Hypothalamus (tissue), 51 donors: ENCODE measurements at regions not wholly inside any gene's neighbourhood (a gene's known extent, or its start where the extent isn't known, plus 50 kb on each side); places are given as distances from the start of the nearest gene placed in this dataset.

ENCODE experiments used
- DNase-seq, 51 donors: peaks; one replicate each; lab custom pipeline; 2025; lab: John Stamatoyannopoulos, UW

DNA sequence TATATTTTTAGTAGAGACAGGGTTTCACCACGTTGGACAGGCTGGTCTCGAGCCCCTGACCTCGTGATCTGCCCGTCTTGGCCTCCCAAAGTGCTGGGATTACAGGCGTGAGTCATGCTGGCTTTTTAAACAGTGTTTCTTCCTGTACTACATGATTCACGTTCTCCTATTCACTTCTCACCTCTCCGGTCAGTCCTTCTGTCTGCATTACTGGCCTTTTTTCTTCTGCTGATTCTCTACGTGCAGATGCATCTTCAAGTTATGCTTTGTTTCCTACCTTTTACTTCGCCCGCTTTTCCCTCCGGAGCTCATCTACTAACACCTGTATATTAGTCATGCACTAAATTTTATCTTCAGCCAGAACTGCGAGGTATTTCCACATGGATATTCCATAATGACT is 296.2 kb upstream of the FLRT2 start:
- no peak for DNase-seq

DNA sequence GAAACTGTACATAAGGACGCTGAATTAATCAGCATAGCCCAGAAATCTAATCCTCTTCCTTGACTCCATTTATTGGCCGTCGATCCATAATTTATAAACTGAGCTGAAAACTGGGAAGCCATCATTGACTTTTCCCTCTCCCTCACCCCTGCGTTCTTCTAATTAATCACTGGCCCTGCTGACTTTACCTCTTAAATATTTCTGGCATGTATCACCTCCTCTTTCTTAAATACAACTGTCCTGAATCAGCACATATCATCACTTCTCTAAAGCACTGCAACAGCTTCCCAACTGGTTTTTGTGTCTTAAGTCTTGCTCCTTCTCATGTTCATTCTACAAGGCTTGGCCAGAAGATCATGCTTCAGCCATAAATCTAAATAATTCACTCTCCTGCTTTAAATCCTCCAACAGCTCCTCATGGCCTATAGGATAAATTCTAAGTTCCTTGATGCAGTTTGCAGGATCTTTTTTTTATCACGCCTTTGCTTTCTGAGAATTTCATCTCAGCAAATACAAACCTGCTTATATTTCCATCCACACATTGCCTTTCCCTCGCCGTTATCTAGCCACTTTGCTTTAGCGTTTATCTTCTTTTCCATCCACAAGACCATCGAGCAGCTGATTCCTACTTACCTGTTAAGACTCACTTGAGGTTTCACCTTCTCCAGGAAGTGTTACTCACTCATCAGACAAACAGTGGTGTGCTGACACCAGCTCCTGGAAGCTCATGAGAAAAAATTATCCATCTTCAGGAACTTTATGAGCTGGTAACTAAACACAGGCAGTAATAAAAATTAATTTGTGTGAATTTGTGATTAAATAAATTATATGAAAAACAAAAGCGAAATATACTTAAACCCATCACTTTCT is 295.6 kb upstream of the FLRT2 start:
- DNase-seq, result no peak

DNA sequence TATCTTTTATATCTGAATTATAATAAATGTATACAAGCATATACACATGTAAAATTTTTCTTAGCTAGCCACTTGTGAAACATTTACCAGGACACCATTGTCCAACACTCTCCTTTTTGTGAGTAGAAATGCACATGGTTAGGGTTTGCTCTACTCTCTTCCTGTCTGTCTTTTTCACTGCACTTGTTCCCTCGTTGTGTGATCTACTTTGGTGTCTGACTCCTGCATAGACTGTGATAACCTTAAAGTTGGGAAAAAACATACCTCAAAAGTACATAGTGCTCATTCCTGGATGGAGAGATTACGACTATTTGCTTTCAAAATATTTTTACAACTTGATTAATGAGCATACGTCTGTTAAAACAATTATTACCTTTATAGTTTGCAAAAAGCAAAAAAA is 294.1 kb upstream of the FLRT2 start:
- no peak for DNase-seq

DNA sequence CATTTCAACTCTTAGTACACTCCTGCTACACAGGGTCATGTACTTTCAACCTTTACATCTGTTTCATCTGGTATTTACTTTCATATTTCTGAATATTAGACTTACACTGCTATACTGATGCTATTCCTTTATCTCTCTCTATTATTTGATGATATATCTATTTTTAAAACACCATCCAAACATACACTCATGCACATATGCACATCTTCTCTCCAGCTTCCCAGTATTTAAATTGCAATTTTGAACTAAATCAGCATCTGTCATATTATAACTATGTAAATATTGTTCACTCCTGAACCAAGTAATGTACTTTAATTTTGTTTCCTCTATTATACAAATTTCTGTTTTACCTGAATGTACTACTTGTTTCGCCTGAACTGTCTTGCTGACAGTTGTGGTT is 293.6 kb upstream of the FLRT2 start:
- no peak for DNase-seq

DNA sequence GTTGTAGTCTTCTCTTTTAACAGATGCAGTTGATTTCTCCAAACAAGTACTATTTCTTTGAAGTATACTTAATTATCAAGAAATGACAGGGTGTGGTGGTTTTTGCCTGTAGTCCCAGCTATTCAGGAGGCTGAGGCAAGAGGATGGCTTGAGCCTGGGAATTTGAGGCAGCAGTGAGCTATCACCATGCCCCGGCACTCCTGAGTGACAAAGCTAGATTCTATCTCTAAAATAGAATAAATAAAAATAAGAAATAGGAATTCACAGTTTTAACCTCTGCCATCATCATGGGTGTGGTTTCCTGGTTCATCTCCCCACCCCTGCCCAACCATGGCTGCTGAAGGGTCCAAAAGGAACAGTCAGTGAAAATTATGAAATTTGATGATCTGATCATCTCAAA is 290.2 kb upstream of the FLRT2 start:
- no peak for DNase-seq

DNA sequence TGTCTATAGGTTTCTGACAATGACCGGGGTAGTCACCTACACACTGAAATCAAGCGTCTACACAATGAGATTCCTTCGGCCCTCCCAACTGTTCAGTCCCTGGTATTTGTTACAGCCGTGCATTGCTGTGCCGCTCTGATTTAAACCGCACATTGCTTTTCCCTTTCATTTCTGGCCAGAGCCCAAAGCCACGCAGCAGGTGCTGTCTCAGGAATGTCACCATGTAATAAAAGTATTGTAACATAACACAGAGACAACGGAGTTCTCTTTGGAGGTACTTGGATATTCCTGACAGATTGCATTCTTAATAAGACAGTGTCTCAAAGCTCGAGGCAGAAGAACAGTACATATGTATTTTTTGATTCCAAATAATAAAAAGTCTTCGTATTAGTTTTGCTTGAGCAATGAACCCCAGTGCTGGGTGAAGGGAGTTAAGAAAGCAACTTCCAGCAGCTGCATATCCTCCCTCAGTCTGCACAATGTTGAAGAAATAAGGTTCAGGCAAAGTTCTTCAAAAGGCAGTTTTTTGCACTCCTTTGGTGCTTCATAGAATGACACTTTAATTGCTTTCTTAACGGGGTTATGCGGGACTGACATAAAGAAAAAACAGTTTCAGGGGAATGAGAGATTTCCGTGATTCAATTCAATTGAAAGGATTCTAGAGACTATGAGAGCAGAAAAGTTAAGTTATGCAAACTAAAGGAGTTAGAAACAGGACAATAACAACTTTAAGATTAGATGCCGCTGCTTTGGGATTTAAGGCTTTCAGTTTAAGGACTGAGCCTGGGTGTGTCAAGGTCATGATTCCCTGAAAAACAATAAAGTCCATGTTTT is 288.7 kb upstream of the FLRT2 start:
- DNase-seq, result no peak

DNA sequence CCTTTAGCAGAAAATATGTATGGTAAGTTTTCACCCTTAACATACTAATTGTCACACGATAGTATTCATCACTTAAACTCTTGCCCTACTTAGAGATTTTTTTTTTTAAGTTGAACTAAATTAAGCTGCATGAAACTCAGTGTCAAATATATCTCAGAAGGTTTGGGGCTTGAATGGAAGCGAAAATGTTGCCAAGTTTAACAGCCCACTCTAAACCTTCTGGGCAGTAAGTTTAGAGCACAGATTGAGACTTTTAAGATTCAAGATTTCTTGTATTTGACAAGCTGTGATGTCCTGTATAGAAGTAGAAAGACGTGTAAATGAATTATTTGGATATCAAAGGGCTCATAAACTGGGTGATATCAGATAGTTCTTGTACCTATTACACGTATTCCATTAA is 287.3 kb upstream of the FLRT2 start:
- no peak for DNase-seq

DNA sequence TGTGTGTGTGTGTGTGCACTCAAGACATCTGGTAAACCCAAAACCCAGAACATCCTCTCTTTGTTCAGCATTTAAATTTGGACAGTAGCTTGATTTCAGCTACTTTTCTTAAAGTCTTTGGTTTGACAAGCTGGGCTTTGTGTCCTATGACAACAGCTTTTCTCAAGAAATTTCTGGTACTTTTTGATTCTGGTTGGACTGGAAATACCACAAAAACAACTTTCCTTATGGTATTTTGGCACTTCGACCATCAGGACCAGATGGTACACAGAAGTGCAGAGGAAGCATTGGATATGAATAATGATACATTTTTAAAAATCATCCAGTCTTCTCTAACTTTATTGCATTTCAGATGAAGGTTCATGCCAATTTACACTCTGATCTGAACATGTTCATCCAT is 286.6 kb upstream of the FLRT2 start:
- DNase-seq, result no peak

DNA sequence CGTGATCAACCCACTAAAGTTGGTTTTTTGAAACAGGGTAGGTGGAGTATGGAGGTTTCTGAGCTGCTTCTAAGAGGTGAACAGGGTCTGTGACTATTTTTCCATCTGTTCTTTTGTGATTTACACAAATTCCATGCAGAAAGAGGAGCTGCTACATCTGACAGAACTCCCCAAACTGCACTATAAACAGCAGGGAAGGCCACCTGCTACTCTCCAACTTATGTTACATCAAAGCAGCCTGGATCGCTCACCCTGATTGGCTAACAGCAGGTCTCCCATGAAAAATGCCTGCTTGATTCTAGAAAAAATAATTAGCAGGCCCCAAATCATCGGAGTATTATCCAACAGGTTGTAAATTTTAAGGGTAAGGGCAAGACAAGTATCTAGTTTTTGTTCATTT is 282.9 kb upstream of the FLRT2 start:
- no peak for DNase-seq

DNA sequence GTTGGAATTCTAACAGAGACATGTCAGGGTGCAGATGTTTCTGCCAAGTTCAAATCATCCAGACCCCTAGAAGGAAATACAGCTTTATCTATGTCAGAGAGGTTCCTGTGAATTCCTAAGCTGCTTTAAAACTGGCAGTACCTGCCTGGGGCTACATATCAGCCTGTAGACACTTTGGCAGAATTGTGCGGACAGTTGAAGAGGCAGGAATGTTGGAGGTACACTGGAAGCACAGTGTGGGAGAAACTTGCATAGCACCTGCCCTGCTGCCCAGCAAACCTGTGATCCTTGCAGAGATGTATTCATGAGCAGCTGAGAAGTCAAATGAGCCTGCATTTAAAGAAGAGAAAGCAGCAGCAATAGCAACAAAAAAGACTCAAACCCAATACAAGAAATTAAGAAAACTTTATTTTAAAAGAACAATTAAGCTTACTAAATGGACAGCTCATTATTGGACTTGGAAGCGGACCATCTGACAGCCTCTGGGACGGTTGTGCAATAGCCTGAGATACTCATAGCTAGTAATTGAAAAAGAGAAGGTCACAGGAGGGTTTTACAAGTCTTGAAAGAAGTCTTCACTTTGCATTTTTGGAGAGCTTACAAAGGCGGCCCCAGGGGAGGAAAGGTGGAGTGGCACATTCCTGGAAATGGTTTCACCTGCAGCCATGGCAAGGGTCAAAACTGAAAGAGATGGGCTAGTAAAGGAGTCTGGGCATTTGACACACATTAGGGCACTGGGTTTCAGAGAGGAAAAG is 280.9 kb upstream of the FLRT2 start:
- no peak for DNase-seq

DNA sequence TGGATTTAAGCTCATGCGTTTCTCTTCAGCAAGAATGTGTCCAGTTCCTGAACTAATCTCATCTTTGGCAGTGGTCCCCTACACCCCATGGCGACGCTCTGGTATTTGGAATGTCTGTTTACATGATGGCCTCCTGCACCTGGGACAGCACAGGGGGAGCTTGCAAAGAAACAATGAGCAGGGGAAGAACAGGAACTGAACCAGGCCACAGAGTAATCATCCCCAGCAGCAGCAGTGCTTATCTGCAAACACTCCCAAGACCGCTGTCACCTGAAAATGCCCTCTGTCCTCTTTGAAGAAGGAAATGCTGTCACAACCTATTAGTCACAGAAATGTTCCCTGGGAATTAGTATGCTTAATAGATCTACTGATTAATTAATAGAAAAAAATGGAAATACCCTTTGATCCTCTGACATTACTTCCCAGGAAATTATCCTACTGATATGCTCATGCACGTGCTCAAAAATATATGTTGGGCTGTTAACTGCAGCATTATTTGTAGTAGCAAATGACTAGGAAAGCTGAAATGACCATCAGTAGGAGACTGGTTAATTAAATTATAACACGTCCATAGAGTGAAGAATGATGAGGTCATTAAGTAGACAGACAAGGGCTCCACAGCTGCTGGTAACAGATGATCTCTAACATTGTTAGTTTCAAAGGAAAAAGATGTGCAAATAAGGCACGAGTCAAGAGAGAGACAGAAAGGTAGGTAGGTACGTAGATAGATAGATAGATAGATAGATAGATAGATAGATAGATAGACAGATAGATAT is 279.3 kb upstream of the FLRT2 start:
- no peak for DNase-seq

DNA sequence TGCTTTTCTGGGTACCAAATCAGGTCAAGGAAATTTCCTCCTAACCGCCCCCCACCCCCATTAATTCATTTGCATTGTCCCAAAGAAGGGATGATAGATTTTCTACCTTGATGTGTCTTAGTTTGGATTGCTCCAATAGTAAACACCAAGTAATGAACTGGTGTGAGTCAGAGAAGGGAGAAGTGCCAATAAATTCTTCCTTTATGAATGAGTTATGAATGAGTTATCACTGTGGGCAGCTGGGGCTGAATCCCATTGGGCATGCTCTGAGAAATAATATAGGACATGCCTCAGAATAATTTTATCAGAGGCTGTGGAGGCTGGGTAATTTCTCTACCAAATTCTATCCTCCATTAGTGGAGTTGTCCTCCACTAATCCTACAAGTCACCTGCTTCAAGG is 277.9 kb upstream of the FLRT2 start:
- DNase-seq, result no peak

DNA sequence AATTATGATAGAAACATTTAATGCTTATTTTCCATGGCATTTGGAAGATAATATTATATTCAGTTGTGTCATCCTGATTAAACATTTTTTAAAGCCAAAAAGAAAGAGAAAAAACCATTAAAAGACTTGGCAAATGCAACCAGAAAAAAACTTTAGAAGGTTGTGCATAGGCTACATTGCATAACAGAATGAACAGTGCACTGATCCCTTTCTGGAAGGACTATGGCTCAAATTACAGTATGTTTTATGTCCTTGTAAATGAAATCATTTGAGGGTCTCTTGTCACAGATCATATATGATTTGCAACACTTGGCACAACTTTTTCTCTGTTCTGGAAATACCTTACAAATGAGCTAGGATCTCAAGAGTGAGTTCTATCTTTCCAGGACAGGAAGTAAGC is 275.2 kb upstream of the FLRT2 start:
- no peak for DNase-seq

DNA sequence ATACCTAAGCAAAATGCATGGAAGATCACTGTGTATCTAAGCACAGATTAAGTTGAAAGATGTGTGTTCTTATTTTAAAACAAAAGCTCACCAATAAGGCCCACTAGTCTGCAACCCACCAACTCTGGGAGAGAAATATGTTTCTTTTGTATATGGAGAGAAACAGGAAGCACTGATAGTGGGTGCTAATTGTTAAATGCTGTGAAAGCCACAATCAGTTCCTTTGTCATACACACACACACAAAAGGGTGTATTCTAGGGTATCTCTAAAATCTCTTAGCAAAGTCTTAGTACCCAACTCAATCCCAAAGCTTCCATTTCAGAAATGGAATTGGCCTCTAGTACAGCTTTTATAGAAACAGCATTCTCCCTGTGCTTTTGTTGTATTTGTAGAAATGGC is 272.7 kb upstream of the FLRT2 start:
- DNase-seq, result no peak

DNA sequence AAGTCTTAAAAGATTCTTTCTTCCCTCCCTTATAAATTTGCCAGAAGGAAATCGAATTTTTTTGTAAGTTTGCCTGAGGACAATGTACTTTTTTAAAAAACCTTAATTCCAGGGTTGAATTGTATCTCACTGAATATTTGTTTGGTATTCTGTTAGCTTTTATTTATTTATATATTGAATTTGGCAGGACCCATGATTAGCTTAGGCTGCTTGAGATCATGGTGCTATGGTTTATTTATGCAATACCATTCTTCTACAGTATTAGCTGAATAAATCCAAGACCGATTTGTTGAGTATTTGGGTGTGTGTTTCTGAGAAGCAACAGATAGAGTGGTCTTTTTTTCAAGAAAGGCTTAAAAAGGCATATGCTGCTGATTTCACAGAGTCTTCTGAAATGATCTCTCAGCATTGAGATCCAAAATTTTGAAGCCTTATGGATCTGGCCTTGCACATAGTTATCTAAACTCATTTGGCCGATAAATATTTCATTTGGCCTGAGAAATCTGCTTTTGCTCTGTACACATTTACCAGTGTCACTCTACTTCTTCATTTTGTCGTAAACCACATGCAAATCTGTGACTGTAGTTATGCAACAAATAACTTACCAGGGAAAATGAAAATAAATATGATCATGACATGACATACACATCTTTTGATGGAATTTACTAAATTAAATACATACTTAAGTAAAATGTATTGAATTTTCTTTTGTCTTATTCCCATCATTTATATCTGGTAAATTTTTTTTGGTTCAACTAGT is 265.8 kb upstream of the FLRT2 start:
- DNase-seq, result no peak

DNA sequence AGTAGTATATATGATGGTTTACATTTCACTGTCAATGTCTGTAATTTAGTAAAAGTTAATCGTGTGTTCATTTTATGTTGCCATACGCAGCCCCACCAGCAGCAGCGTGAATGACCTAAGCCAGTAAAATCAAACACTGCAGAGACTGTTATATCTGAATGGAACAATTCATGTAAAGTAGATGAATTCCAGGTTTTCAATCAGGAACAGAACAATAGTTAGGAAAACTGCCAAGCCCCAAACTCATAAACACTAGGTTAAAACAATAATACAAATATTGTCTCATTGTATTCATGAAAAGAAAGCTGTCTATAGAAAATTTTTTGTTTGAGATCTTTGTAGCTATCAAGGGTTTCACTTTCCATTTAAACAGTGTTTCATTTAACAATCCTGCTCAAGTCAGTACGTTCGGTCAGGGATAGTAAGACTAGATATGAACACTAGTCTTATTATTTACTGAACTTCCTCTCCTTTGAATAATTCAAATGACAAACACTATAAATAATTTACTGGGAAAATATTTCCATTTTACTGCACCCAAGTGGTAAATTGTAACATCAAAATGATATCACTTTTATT is 256.8 kb upstream of the FLRT2 start:
- peak in 2 of 51 donors; percentile 1 to 21 for DNase-seq

DNA sequence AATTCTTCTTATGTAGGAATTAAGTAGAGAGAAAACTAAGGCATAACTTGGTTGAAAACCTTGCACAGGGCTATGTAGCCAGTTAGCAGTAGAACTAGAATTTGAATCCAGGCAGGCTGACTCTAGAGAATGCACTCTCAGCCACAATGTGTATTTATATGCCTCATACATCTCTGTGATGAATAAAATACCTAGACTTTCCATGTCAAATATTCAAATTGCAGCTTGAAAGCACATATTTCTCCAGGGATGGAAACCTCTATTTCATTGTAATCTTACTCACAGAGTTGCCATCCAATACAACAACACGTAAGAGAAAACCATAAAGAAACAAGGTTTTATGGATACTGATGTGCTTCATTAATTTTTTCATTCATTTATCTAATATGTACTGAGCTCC is 256.0 kb upstream of the FLRT2 start:
- DNase-seq, result no peak

DNA sequence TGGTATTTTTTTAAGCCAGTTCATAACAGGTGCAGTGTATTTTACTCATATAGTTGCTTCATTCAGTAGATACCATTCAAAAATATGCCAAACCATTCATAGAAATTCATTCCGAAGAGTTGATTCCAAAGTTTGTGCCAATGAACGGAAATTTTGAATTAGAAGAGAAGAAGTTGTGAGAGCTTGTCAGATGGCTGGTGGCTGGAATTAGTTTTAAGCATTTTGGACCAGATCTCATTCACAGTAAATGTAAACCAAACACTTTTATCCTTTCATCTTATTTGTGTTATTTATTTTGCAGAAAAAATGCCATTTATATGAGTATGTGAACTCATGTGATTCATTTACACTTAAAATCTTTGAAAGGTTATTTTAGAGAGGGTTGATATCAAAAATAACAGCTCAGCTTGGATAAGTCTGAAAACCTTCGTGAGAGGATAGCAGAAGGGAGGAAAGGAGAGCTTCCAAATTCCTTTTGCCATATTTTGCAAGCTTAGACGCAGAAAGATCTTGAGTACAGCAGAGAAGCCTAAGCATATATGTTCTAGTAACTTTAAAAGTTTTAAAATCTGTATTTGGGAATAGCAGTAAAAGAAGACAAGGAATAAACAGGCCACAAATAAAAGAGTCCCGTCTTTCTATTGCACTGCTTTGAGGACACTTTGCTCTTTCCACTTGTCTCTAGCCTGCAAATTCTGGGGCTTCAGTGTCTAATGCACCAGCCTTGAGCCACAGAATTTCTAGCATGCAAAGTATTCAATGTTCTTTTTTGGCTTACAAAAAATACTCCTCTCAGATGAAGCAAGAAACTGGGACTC is 253.6 kb upstream of the FLRT2 start:
- no peak for DNase-seq

DNA sequence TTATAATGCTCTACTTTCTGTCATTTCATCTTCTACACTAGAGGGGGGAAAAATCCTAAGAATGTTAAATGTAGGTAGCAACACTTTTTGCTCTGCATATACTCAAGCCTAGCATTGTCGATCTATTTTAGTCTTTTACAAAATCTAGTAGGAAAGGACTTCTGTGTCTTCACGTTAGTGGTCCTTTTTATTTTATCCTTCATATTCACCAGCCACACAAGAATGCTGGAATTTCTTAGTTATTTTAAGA is 253.0 kb upstream of the FLRT2 start:
- no peak for DNase-seq
